Upper lobe of left lung (tissue), 4 donors: ENCODE measurements at regions not wholly inside any gene's neighbourhood (a gene's known extent, or its start where the extent isn't known, plus 50 kb on each side); places are given as distances from the start of the nearest gene placed in this dataset.

Source experiments
- POLR2A ChIP-seq, 4 donors: fragments of 450-650 bp; IDR thresholded peaks; one replicate each; pipeline ENCODE4 v1.5.1; 2016 to 2017; ENCODE audit warnings: antibody characterized with exemption in 4 of 4, mild to moderate bottlenecking in 2 of 4
- POLR2AphosphoS5 ChIP-seq, 2 donors: sonication (generic); formaldehyde crosslinking; IDR thresholded peaks; one replicate each; pipeline ENCODE4 v1.5.1; 2017; ENCODE audit warnings: antibody characterized with exemption in 2 of 2
- TF ChIP-seq, protein P1 (sequence below), 6 experiments: fragments of 450-650 bp in 4 of 6; fragments of 200-600 bp in 2 of 6; sonication (generic) in 2 of 6; IDR thresholded peaks; one replicate each; pipeline ENCODE4 v1.5.1; 2016 to 2019; ENCODE audit warnings: antibody characterized with exemption in 6 of 6

GRCh38 chr7:56256108-56256507, 139.9 kb upstream of the NUPR2 start:
- TF ChIP-seq, protein P1, sequence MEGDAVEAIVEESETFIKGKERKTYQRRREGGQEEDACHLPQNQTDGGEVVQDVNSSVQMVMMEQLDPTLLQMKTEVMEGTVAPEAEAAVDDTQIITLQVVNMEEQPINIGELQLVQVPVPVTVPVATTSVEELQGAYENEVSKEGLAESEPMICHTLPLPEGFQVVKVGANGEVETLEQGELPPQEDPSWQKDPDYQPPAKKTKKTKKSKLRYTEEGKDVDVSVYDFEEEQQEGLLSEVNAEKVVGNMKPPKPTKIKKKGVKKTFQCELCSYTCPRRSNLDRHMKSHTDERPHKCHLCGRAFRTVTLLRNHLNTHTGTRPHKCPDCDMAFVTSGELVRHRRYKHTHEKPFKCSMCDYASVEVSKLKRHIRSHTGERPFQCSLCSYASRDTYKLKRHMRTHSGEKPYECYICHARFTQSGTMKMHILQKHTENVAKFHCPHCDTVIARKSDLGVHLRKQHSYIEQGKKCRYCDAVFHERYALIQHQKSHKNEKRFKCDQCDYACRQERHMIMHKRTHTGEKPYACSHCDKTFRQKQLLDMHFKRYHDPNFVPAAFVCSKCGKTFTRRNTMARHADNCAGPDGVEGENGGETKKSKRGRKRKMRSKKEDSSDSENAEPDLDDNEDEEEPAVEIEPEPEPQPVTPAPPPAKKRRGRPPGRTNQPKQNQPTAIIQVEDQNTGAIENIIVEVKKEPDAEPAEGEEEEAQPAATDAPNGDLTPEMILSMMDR (IDR thresholded peaks at IDR 0.05) = no peak
- TF ChIP-seq POLR2AphosphoS5 (IDR thresholded peaks at IDR 0.05) = no peak
- no peak for TF ChIP-seq POLR2A (IDR thresholded peaks at IDR 0.05)
